GM23338 (cell line): ENCODE measurements at regions not wholly inside any gene's neighbourhood (a gene's known extent, or its start where the extent isn't known, plus 50 kb on each side); places are given as distances from the start of the nearest gene placed in this dataset.

Experiments
- ATAC-seq: fragments of 200-7000 bp; cut with Tn5 transposase; 3 replicates; pipeline ENCODE4 v1.9.1; 2020
- DNase-seq: peaks from one replicate; pipeline ENCODE4 v3.0.0-alpha.2; 2015; ENCODE audit warnings: low spot score
- H2AFZ ChIP-seq: fragments of 200-600 bp; sonication (generic); 2 replicates; pipeline ENCODE4 v1.8.0; 2016; ENCODE audit warnings: antibody characterized with exemption, mild to moderate bottlenecking, moderate library complexity
- H3F3A ChIP-seq: fragments of 200-600 bp; sonication (generic); replicated peaks from 2 replicates; pipeline ENCODE4 v1.8.0; 2017; ENCODE audit warnings: antibody characterized with exemption, mixed run types, low read depth
- H3K27ac ChIP-seq: fragments of 200-600 bp; sonication (generic); 2 replicates; pipeline ENCODE4 v1.6.1; 2016; ENCODE audit warnings: low read depth
- H3K27me3 ChIP-seq: fragments of 200-600 bp; sonication (generic); 2 replicates; pipeline ENCODE4 v1.8.0; 2016; ENCODE audit warnings: mild to moderate bottlenecking, mixed run types, moderate library complexity; ENCODE audit not compliant: insufficient read depth
- H3K36me3 ChIP-seq: fragments of 200-600 bp; sonication (generic); 2 replicates; pipeline ENCODE4 v1.8.0; 2016; ENCODE audit warnings: mild to moderate bottlenecking; ENCODE audit not compliant: insufficient read depth
- H3K4me1 ChIP-seq: fragments of 200-600 bp; sonication (generic); 2 replicates; pipeline ENCODE4 v1.8.0; 2016; ENCODE audit warnings: mild to moderate bottlenecking, moderate library complexity; ENCODE audit not compliant: insufficient read depth
- H3K4me2 ChIP-seq: fragments of 200-600 bp; sonication (generic); 2 replicates; pipeline ENCODE4 v1.7.1; 2017; ENCODE audit warnings: mixed run types
- H3K4me3 ChIP-seq: fragments of 200-600 bp; sonication (generic); 2 replicates; pipeline ENCODE4 v1.6.1; 2016; ENCODE audit warnings: mixed run types
- H3K79me2 ChIP-seq: fragments of 200-600 bp; sonication (generic); replicated peaks from 2 replicates; pipeline ENCODE4 v1.8.0; 2017; ENCODE audit warnings: mild to moderate bottlenecking; ENCODE audit not compliant: insufficient read depth
- H3K9me2 ChIP-seq: fragments of 200-600 bp; sonication (generic); 2 replicates; pipeline ENCODE4 v1.8.0; 2017; ENCODE audit not compliant: insufficient read depth
- H4K20me1 ChIP-seq: fragments of 200-600 bp; sonication (generic); replicated peaks from 2 replicates; pipeline ENCODE4 v1.8.0; 2017; ENCODE audit warnings: mild to moderate bottlenecking; ENCODE audit not compliant: insufficient read depth
- H3K27ac Mint-ChIP-seq: 2 replicates; pipeline ENCODE4 v1.8.0; 2020; ENCODE audit warnings: inconsistent platforms, mild to moderate bottlenecking, moderate library complexity, mixed read lengths
- H3K27me3 Mint-ChIP-seq: 3 replicates; pipeline ENCODE4 v1.8.0; 2022; ENCODE audit warnings: low read depth, mild to moderate bottlenecking, moderate library complexity, mixed read lengths, inconsistent platforms; ENCODE audit not compliant: insufficient read depth, poor library complexity
- H3K36me3 Mint-ChIP-seq: 3 replicates; pipeline ENCODE4 v1.8.0; 2021; ENCODE audit warnings: low read depth, mild to moderate bottlenecking, inconsistent platforms, moderate library complexity, mixed read lengths
- H3K4me1 Mint-ChIP-seq: 3 replicates; pipeline ENCODE4 v1.8.0; 2020; ENCODE audit warnings: mild to moderate bottlenecking, inconsistent platforms, mixed read lengths
- H3K4me3 Mint-ChIP-seq: 3 replicates; pipeline ENCODE4 v1.8.0; 2021; ENCODE audit warnings: moderate library complexity, mild to moderate bottlenecking, inconsistent platforms, mixed read lengths
- H3K9me3 Mint-ChIP-seq: 3 replicates; pipeline ENCODE4 v1.8.0; 2020; ENCODE audit warnings: moderate library complexity, mild to moderate bottlenecking, inconsistent platforms, mixed read lengths
- CREB1 ChIP-seq: fragments of 250-450 bp; sonication (Bioruptor Pico); IDR thresholded peaks from 2 replicates; pipeline ENCODE4 v1.5.0; 2020; ENCODE audit warnings: low read depth, mild to moderate bottlenecking, moderate library complexity
- CTCF ChIP-seq, 2 experiments: fragments of 200-600 bp in 1 of 2; sonication (generic) in 1 of 2; conservative IDR thresholded peaks; 2 replicates each; pipeline versions ENCODE4 v1.5.1 to v1.6.1; 2016 to 2017; ENCODE audit warnings: antibody characterized with exemption in 2 of 2, low read depth in 2 of 2, mild to moderate bottlenecking in 2 of 2, moderate library complexity in 1 of 2
- ETS1 ChIP-seq: IDR thresholded peaks from 2 replicates; pipeline ENCODE4 v1.6.1; 2016; ENCODE audit warnings: antibody characterized with exemption
- EZH2 ChIP-seq: fragments of 200-600 bp; sonication (generic); IDR thresholded peaks from one replicate; pipeline ENCODE4 v1.8.0; 2017; ENCODE audit warnings: antibody characterized with exemption, mild to moderate bottlenecking, low read depth; ENCODE audit not compliant: unreplicated experiment
- EZH2phosphoT487 ChIP-seq: fragments of 200-600 bp; sonication (generic); IDR thresholded peaks from one replicate; pipeline ENCODE4 v1.8.1; 2018; ENCODE audit warnings: antibody characterized with exemption; ENCODE audit not compliant: unreplicated experiment
- JUNB ChIP-seq: IDR thresholded peaks from one replicate; pipeline ENCODE4 v1.6.1; 2016; ENCODE audit warnings: antibody characterized with exemption; ENCODE audit not compliant: unreplicated experiment
- NANOG ChIP-seq: IDR thresholded peaks from 2 replicates; pipeline ENCODE4 v1.6.1; 2016; ENCODE audit warnings: antibody characterized with exemption, borderline replicate concordance
- POLR2AphosphoS5 ChIP-seq: IDR thresholded peaks from 2 replicates; pipeline ENCODE4 v1.6.1; 2016; ENCODE audit warnings: antibody characterized with exemption, low read depth
- REST ChIP-seq: IDR thresholded peaks from one replicate; pipeline ENCODE4 v1.6.1; 2018; ENCODE audit warnings: antibody characterized with exemption; ENCODE audit not compliant: unreplicated experiment
- STAT1 ChIP-seq: IDR thresholded peaks from one replicate; pipeline ENCODE4 v1.6.1; 2016; ENCODE audit warnings: antibody characterized with exemption; ENCODE audit not compliant: unreplicated experiment
- ZNF114 ChIP-seq: fragments of 250-450 bp; sonication (Bioruptor Pico); IDR thresholded peaks from 2 replicates; pipeline ENCODE4 v1.5.0; 2020; ENCODE audit warnings: mild to moderate bottlenecking, moderate library complexity
- ZNF331 ChIP-seq: fragments of 250-450 bp; sonication (Bioruptor Pico); IDR thresholded peaks from 2 replicates; pipeline ENCODE4 v1.5.0; 2020; ENCODE audit warnings: low read depth, mild to moderate bottlenecking, moderate library complexity
- TF ChIP-seq, protein P1 (sequence below): fragments of 250-450 bp; sonication (Bioruptor Pico); IDR thresholded peaks from 2 replicates; pipeline ENCODE4 v1.5.0; 2020; ENCODE audit warnings: mild to moderate bottlenecking, moderate library complexity

- peaks cover 19% of the 10 kb centered on the region for H3K4me1 ChIP-seq
- Mint-ChIP-seq H3K27ac (no peak overlapping the region), H3K36me3 (no peaks in the 10 kb centered on the region), H3K9me3 (no peaks in the 10 kb centered on the region), H3K4me3 (no peak overlapping the region), H3K4me1 (peaks cover 17% of the 10 kb centered on the region), H3K27me3 (no peaks in the 10 kb centered on the region)
- H3K9me2 ChIP-seq, result no peaks in the 10 kb centered on the region; the same call in 1 of the 2 replicates
- ATAC-seq, result no peak
- no peak overlapping the region for H3K4me2 ChIP-seq
- H3K4me3 ChIP-seq, result no peak overlapping the region
- H3K27ac ChIP-seq, result no peak overlapping the region
- no peaks in the 10 kb centered on the region for H3F3A ChIP-seq
- no peak for DNase-seq
- no peaks in the 10 kb centered on the region for H3K36me3 ChIP-seq
- no peaks in the 10 kb centered on the region for H3K79me2 ChIP-seq
- TF ChIP-seq EZH2phosphoT487 (no peak), ZNF114 (CRISPR knock-in tag) (no peak), ETS1 (no peak), EZH2 (no peak), CREB1 (no peak), POLR2AphosphoS5 (no peak), JUNB (no peak), CTCF (conservative IDR thresholded peaks at IDR 0.05; ENCODE audit: low read depth in 2 of 2) (no peak), ZNF331 (no peak), STAT1 (no peak), REST (no peak), NANOG (no peak)
- TF ChIP-seq, protein P1, sequence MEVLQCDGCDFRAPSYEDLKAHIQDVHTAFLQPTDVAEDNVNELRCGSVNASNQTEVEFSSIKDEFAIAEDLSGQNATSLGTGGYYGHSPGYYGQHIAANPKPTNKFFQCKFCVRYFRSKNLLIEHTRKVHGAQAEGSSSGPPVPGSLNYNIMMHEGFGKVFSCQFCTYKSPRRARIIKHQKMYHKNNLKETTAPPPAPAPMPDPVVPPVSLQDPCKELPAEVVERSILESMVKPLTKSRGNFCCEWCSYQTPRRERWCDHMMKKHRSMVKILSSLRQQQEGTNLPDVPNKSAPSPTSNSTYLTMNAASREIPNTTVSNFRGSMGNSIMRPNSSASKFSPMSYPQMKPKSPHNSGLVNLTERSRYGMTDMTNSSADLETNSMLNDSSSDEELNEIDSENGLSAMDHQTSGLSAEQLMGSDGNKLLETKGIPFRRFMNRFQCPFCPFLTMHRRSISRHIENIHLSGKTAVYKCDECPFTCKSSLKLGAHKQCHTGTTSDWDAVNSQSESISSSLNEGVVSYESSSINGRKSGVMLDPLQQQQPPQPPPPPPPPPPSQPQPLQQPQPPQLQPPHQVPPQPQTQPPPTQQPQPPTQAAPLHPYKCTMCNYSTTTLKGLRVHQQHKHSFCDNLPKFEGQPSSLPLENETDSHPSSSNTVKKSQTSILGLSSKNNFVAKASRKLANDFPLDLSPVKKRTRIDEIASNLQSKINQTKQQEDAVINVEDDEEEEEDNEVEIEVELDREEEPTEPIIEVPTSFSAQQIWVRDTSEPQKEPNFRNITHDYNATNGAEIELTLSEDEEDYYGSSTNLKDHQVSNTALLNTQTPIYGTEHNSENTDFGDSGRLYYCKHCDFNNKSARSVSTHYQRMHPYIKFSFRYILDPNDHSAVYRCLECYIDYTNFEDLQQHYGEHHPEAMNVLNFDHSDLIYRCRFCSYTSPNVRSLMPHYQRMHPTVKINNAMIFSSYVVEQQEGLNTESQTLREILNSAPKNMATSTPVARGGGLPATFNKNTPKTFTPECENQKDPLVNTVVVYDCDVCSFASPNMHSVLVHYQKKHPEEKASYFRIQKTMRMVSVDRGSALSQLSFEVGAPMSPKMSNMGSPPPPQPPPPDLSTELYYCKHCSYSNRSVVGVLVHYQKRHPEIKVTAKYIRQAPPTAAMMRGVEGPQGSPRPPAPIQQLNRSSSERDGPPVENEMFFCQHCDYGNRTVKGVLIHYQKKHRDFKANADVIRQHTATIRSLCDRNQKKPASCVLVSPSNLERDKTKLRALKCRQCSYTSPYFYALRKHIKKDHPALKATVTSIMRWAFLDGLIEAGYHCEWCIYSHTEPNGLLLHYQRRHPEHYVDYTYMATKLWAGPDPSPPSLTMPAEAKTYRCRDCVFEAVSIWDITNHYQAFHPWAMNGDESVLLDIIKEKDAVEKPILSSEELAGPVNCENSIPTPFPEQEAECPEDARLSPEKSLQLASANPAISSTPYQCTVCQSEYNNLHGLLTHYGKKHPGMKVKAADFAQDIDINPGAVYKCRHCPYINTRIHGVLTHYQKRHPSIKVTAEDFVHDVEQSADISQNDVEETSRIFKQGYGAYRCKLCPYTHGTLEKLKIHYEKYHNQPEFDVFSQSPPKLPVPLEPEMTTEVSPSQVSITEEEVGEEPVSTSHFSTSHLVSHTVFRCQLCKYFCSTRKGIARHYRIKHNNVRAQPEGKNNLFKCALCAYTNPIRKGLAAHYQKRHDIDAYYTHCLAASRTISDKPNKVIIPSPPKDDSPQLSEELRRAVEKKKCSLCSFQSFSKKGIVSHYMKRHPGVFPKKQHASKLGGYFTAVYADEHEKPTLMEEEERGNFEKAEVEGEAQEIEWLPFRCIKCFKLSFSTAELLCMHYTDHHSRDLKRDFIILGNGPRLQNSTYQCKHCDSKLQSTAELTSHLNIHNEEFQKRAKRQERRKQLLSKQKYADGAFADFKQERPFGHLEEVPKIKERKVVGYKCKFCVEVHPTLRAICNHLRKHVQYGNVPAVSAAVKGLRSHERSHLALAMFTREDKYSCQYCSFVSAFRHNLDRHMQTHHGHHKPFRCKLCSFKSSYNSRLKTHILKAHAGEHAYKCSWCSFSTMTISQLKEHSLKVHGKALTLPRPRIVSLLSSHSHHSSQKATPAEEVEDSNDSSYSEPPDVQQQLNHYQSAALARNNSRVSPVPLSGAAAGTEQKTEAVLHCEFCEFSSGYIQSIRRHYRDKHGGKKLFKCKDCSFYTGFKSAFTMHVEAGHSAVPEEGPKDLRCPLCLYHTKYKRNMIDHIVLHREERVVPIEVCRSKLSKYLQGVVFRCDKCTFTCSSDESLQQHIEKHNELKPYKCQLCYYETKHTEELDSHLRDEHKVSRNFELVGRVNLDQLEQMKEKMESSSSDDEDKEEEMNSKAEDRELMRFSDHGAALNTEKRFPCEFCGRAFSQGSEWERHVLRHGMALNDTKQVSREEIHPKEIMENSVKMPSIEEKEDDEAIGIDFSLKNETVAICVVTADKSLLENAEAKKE (CRISPR knock-in tag), result no peak
- no peaks in the 10 kb centered on the region for H3K27me3 ChIP-seq
- no peaks in the 10 kb centered on the region for H4K20me1 ChIP-seq
- H2AFZ ChIP-seq, result no peak overlapping the region
These were observed 251.1 kb upstream of the CMC1 start for GRCh38 chr3:27990324-27990723.
